CD4-positive, alpha-beta T cell treated with Interleukin-4 for 1 hour (primary cell): ENCODE measurements at regions not wholly inside any gene's neighbourhood (a gene's known extent, or its start where the extent isn't known, plus 50 kb on each side); places are given as distances from the start of the nearest gene placed in this dataset.

ENCODE experiments used
- DNase-seq, 2 donors: peaks; one replicate each; pipeline ENCODE4 v3.0.0-alpha.2; 2020 to 2022

- no peak for DNase-seq
These were observed 798.3 kb downstream of the MAFB start for GRCh38 chr20:39890697-39891096.

- DNase-seq = no peak
These were observed 800.7 kb downstream of the MAFB start for GRCh38 chr20:39888310-39888709.

DNA sequence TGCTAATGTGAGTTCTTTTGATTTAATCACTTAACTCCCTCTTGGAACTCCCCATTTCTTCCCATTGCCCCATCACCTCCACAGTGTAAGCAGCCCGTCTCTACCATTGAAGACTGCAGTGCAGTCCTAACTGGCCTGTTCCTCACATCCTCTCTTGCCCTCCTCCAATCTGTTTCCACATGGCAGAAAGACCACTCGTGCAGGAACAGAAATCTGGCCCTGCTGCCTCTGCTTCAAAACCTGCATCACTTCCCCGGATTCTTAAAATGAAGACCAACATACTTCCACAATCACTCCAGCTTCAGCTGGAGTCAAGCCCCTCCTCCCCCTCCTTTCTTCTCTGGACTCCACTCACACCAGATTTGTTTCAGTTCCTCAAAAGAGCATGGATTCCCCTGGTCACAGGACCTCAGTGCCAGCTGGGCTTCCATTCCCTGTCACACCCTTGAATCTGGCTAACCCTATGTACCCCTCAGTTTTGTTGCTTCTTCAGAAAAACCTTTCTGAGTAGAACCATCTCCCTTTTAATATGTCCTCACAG is 802.3 kb downstream of the MAFB start:
- no peak for DNase-seq

GRCh38 chr20:39885975-39886649 is 802.9 kb downstream of the MAFB start:
- peak in 1 of 2 donors; percentile 14 for DNase-seq

DNA sequence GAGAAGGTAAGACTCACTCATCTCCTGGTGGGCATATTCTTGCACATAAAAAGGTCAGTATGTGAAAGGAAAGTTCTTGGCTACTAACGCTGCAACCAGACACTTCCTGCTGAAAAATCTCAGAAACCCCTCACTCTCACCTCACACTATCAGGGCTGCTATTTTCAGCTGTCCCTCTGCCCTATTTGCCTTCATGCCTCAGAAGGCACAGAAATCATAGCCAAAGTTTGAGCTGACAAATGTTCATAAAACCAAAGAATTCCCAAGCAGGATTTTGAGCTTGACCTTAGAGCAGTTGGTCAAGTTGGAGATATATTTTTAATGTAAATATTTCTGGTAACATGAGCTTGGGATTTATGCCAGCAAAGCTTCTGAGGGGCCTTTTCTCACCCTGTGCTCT is 806.2 kb downstream of the MAFB start:
- DNase-seq = no peak

- DNase-seq = no peak
These were observed 808.1 kb downstream of the MAFB start for GRCh38 chr20:39880890-39881289.

DNA sequence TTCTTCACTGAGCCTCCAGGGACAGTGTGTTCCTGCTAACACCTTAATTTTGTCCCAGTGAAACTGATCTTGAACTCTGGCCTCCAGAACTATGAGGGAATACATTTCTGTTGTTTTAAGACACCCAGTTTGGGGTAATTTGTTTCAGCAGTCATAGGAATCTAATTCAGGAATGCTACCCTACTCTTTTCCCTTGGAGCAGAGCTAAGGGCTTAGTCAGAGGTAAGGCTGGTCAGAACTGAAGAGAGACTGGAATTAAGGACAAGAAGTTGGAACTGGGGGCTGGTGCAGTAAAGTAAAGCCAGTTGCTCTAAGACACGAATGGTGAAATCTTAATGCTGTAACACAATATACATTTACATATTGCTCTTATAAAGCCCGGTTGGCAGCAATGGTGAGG is 809.7 kb downstream of the MAFB start:
- DNase-seq = no peak

DNA sequence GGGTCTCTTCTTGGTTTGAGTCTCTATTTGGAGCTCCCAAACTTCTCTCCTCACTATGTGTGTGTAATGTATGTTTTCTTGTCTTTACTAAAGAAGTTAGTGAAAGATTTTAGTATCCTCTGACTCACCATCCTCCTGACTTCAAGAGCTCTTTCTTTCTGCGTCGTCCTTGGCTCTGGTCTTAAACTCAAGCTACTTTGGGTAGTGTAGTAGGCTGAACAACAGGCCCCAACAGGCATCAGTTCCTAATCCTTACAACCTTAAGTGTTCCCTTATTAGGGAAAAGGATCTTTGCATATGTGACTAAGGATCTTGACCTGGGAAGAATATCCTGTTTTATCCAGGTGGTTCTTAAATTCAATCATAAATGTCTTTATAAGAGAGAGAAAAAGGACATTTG is 810.2 kb downstream of the MAFB start:
- DNase-seq = no peak

GRCh38 chr20:39878320-39878719 is 810.7 kb downstream of the MAFB start:
- no peak for DNase-seq

DNA sequence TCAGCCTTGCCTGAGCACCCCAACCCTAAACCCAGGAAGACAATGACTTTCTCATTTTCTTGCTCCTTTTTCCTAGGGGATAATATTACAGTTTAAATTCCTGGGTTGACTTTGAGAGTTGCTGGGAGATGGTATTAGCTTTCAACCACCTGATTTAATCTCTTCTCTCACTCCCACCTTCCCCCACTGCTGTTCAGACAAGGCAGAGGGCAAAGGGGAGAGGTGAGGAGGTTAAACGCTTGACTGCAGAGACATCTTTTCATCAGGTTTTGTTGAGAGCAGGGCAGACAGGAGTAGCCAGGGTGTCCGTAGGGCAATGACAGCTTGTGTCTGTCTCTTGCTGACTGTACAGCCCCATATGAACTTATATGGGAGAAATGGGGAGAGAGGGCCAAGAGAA is 811.2 kb downstream of the MAFB start:
- no peak for DNase-seq

- no peak for DNase-seq
These were observed 811.9 kb downstream of the MAFB start for GRCh38 chr20:39876976-39877635.

GRCh38 chr20:39875492-39876110 is 813.4 kb downstream of the MAFB start:
- DNase-seq = no peak

DNA sequence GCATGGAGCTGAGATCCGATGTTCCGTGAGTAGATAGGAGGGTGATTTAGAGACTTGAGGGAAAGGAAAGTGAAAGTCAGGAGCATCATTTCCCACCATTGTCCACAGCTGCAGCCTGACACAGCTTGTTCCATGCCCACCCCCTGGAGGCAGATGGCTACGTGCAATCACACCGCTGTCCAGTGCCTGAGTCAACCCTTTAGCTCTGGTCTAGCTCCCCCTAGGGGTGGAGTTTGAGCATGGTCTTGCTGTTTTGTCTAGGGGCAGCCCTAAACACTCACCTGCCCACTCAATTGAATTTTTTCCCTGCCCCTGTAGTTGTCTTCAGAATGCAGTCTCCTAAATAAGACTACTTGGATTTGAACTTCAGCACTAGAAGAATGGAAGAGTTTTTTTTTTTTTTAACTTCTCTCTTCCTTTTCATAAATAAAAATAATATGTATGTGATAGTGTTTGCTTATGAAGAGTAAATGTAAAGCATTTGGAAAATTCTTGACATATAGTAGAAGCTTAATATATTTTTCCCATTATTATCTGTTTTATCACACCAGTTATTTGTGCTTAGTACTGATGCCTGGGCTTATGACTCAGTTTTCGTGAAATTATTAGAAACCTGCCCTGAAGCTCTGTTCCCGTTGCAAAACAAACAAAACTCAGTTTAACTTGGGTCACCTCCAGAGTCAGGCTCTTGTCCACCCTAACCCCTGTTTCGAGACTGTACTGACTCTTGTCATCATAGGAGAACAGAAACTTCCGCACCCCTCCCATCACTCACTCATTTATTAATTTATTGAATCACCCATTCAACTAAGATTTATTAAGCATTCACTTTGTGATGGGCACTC is 814.8 kb downstream of the MAFB start:
- DNase-seq = peak in 1 of 2 donors; percentile 13

DNA sequence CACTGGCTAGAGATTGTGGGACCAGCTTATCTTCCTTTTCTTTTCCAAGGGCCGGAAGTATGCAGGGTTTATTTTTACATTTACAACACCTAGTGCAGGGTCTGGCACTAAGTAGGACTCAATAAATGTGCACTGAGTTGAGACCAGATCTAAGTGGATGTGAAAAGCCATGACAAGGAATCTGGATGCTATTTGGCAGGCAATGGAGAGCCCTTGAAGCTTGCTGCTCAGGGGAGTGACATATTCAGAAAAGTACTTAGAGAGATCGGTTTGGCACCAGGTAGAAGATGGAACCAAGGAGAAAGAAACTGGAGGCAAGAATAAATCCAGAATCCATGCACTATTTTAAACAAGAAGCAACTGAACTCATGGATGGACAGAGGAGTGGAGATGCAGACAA is 815.8 kb downstream of the MAFB start:
- DNase-seq = no peak

DNA sequence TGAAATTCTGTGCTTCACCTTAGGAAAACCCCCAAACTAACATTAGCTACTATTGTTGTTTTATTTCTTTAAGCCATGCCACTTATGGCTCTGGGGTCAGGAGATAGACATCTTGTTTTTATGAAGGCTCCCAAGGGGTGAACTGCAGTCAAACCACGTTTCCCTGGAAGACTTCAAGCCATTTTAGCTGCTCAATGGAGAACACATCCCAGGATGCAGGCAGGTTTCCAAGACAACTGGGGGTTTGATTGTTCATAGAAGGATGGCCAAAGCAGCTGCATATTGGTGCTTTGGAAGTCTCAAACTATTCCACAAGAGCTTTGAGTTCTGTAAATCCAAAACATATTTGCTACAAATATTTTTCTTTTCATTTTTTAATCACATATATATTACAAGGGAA is 818.0 kb downstream of the MAFB start:
- no peak for DNase-seq

DNA sequence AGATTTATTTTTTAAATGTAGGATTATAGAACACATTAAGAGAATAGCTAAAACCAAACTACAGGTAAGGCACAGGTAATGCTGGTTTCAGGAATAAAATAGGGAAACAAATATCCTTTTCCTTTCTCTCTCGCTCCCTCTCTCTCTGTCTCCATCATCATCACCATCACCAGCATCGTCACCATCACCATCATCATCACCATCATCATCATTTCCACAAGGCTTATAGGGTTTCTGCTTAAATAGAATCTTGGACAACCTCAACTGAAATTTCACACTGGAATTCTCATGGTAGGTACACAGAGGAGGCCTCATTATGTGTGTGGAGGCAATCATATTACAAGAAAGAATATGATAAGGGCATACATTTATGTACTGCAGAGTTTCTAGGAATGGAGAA is 823.6 kb downstream of the MAFB start:
- no peak for DNase-seq

DNA sequence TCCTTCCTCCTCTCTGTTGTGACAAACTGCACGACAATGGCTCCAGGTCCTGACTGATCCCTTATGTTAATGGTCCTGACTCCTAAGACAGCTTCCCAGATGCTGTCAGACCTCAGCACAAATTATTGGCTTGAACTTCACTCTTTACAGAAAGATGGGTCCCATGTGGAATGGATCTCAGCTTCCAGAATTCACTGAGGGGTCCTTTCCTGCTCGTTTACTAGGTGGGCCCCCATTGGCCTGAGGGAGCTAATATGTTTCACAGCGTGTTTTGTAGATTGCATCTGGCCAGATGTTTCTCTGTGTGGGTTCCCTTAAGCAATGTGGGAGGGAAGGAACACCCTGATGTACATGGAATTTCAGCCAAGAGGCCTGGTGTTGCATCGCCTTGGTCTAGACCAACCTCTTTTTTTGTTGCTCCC is 826.6 kb downstream of the MAFB start:
- no peak for DNase-seq

DNA sequence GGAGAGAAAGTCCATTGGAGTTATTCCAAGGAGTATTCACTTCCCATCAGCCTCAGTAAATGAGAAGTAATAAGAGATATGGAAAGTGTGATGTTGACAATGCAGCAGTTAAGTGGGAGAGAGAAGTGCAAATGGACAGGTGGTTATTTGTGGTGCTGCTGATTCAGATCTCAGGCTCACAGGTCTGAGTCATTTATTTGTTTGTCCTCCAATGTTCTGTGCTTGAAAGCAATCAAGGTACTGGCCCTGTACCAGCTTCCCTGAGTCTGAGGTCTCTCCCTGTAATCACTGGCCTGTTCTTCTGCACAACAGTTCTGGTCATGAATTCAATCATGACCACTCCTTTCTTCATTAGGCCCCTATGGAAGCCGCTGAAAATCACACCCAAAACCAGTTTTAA is 827.7 kb downstream of the MAFB start:
- no peak for DNase-seq

- no peak for DNase-seq
These were observed 831.2 kb downstream of the MAFB start for GRCh38 chr20:39857835-39858234.

- no peak for DNase-seq
These were observed 831.8 kb downstream of the MAFB start for GRCh38 chr20:39857187-39857586.

- DNase-seq = no peak
These were observed 833.2 kb downstream of the MAFB start for GRCh38 chr20:39855799-39856198.

DNA sequence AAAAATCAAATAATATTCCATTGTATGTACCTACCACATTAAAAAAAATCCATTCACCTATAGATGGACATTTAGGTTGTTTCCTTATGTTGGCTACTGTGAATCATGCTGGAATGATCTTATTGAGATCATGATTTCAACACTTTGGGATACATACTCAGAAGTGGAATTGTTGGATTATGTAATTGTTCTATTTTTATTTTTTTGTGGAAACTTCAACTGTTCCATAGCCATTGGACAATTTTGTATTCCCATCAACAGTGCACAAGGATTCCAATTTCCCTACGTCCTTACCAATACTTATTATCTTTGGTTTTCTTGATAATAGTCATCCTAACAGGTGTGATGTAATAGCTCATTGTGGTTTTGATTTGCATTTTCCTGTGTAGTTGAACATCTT is 834.0 kb downstream of the MAFB start:
- no peak for DNase-seq

DNA sequence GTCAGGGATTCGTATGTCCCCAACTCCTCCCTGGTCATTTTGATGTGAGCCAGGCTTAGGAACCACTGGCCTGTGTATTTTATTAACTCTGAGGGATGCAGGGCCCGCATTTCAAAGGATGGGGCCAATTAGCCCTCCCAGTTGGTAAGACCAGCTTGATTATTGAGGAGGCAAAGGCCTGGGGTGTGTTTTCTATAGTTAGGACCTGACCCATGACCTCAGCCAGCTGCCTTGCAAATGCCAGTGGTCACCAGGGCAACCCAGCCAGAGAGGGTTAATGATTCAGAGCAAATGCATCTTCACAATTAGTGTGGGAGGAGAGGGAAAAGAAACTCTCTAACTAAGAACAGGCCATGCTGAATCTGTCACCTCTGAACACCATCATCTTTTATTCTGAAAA is 835.4 kb downstream of the MAFB start:
- no peak for DNase-seq
